ENCODE measurements at regions not wholly inside any gene's neighbourhood (a gene's known extent, or its start where the extent isn't known, plus 50 kb on each side); places are given as distances from the start of the nearest gene placed in this dataset.
A peak's percentile ranks its signal among the peaks of the same experiment; 100 is the strongest.

GRCh38 chr4:128721896-128722295 is 87.6 kb upstream of the JADE1 start:
- DNase-seq (ENCODE audit: extremely low read depth in 1 of 4, low spot score in 3 of 4): no peak
- Histone ChIP-seq H3K27me3 (ENCODE audit: control insufficient read depth in 2 of 2, insufficient read depth in 2 of 2, low read length in 2 of 2) (no peaks in the 10 kb centered on the region), H3K9me1 (ENCODE audit: control insufficient read depth, insufficient read depth, low read length) (no peaks in the 10 kb centered on the region), H4K20me1 (replicated peaks; ENCODE audit: control insufficient read depth, insufficient read depth, low read length) (no peaks in the 10 kb centered on the region; the same call in 1 of the 2 replicates), H3K79me2 (ENCODE audit: control insufficient read depth, insufficient read depth, low read length) (no peaks in the 10 kb centered on the region), H3K27ac (ENCODE audit: extremely low read depth, low read depth, low read length) (no peak overlapping the region), H3K9ac (ENCODE audit: insufficient read depth in 1 of 2, low read depth in 2 of 2, low read length in 2 of 2) (no peak overlapping the region), H3K4me3 (no peak overlapping the region), H3K4me1 (replicated peaks in 1 of 2; ENCODE audit: control insufficient read depth in 2 of 2, insufficient read depth in 2 of 2, low read length in 2 of 2) (peaks cover 6 to 7% of the 10 kb centered on the region in 2 experiments; a peak in 3 of 5 replicates), H3K9me3 (replicated peaks; ENCODE audit: control insufficient read depth, insufficient read depth, low read depth, low read length) (no peaks in the 10 kb centered on the region), H2AFZ (ENCODE audit: low read depth, low read length) (no peak overlapping the region; the same call in 1 of the 2 replicates), H3K4me2 (ENCODE audit: insufficient read depth, low read length) (no peak overlapping the region), H3K36me3 (ENCODE audit: control insufficient read depth, insufficient read depth, low read length) (no peaks in the 10 kb centered on the region)
- in situ Hi-C loops (cut with MboI) (no loop called here), intact Hi-C loops (cut with micrococcal nuclease) (no loop called here)
- TF ChIP-seq MTA1 (IDR thresholded peaks at IDR 0.05; ENCODE audit: borderline replicate concordance): no peak
- TF ChIP-seq ZNF668 (CRISPR knock-in tag; IDR thresholded peaks at IDR 0.05): no peak
- TF ChIP-seq KAT7 (CRISPR knock-in tag; IDR thresholded peaks at IDR 0.05; ENCODE audit: borderline replicate concordance): no peak
- TF ChIP-seq ZNF764 (CRISPR knock-in tag; IDR thresholded peaks at IDR 0.05; ENCODE audit: low read depth): no peak
- no peak for TF ChIP-seq HOXB6 (CRISPR knock-in tag; IDR thresholded peaks at IDR 0.05; ENCODE audit: borderline replicate concordance)
- ChIA-PET CTCF (ENCODE audit: low intra/inter-chr PET ratio) (no interaction called here), POLR2A (no interaction called here)
- FAIRE-seq: no peak
- no TSS peak for BruUV-seq (replicated peaks)
- no peak for ATAC-seq
- WGBS (ENCODE audit: insufficient coverage, low coverage, missing lambda C conversion rate): 63% methylated on average over 4 of the region's 4 CpGs

- Histone ChIP-seq H2AFZ (ENCODE audit: low read depth, low read length) (no peak overlapping the region), H4K20me1 (replicated peaks; ENCODE audit: control insufficient read depth, insufficient read depth, low read length) (no peaks in the 10 kb centered on the region; the same call in 1 of the 2 replicates), H3K79me2 (ENCODE audit: control insufficient read depth, insufficient read depth, low read length) (no peaks in the 10 kb centered on the region), H3K27me3 (ENCODE audit: control insufficient read depth in 2 of 2, insufficient read depth in 2 of 2, low read length in 2 of 2) (no peaks in the 10 kb centered on the region), H3K9ac (ENCODE audit: insufficient read depth in 1 of 2, low read depth in 2 of 2, low read length in 2 of 2) (no peak overlapping the region), H3K4me2 (ENCODE audit: insufficient read depth, low read length) (no peak overlapping the region), H3K4me3 (no peak overlapping the region), H3K4me1 (replicated peaks in 1 of 2; ENCODE audit: control insufficient read depth in 2 of 2, insufficient read depth in 2 of 2, low read length in 2 of 2) (peaks cover 4 to 6% of the 10 kb centered on the region in 2 experiments; a peak in 3 of 5 replicates), H3K27ac (ENCODE audit: extremely low read depth, low read depth, low read length) (no peak overlapping the region), H3K9me3 (replicated peaks; ENCODE audit: control insufficient read depth, insufficient read depth, low read depth, low read length) (no peaks in the 10 kb centered on the region), H3K36me3 (ENCODE audit: control insufficient read depth, insufficient read depth, low read length) (no peaks in the 10 kb centered on the region), H3K9me1 (ENCODE audit: control insufficient read depth, insufficient read depth, low read length) (no peaks in the 10 kb centered on the region)
- no TSS peak for BruUV-seq (replicated peaks)
- in situ Hi-C loops (cut with MboI): no loop called here
- DNase-seq (ENCODE audit: extremely low read depth in 1 of 4, low spot score in 3 of 4): peak; percentile 13 to 64 (median 19)
- no peak for FAIRE-seq
- POLR2A ChIA-PET: no interaction called here
- intact Hi-C loops (cut with micrococcal nuclease): no loop called here
- CTCF ChIA-PET (ENCODE audit: low intra/inter-chr PET ratio): no interaction called here
- WGBS (ENCODE audit: insufficient coverage, low coverage, missing lambda C conversion rate): 11% methylated on average over 4 of the region's 4 CpGs
- peak; percentile 58; the same call in 2 of the 3 replicates for ATAC-seq
- TF ChIP-seq ESRRA (IDR thresholded peaks at IDR 0.05; ENCODE audit: borderline replicate concordance, low read depth) (peak; percentile 75; the same call in 1 of the 2 replicates), NR2C1 (IDR thresholded peaks at IDR 0.05) (peak; percentile 61; the same call in 1 of the 2 replicates), NR2C1 (tag; IDR thresholded peaks at IDR 0.05) (no peak), CBFA2T3 (IDR thresholded peaks at IDR 0.05) (peak; percentile 79), ZNF436 (CRISPR knock-in tag; IDR thresholded peaks at IDR 0.05) (no peak), L3MBTL2 (IDR thresholded peaks at IDR 0.05) (0 out of 2 replicates have a peak, but pooled peaks have one; percentile 24), TAL1 (IDR thresholded peaks at IDR 0.05) (peak; percentile 68), TEAD4 (IDR thresholded peaks at IDR 0.05; ENCODE audit: low read length) (peak; percentile 38; the same call in 1 of the 2 replicates), TEAD4 (CRISPR knock-in tag; IDR thresholded peaks at IDR 0.05; ENCODE audit: borderline replicate concordance) (no peak), CBFA2T2 (conservative IDR thresholded peaks at IDR 0.05) (peak; percentile 56), ARID1B (IDR thresholded peaks at IDR 0.05) (peak; percentile 53), TCF3 (CRISPR knock-in tag; IDR thresholded peaks at IDR 0.05) (peak; percentile 47), HINFP (tag; conservative IDR thresholded peaks at IDR 0.05; ENCODE audit: low read depth) (no peak), CAMTA2 (CRISPR knock-in tag; conservative IDR thresholded peaks at IDR 0.05) (no peak)
Observed at GRCh38 chr4:128720270-128720669, 89.2 kb upstream of the JADE1 start.
